ENCODE measurements at regions not wholly inside any gene's neighbourhood (a gene's known extent, or its start where the extent isn't known, plus 50 kb on each side); places are given as distances from the start of the nearest gene placed in this dataset.

DNA sequence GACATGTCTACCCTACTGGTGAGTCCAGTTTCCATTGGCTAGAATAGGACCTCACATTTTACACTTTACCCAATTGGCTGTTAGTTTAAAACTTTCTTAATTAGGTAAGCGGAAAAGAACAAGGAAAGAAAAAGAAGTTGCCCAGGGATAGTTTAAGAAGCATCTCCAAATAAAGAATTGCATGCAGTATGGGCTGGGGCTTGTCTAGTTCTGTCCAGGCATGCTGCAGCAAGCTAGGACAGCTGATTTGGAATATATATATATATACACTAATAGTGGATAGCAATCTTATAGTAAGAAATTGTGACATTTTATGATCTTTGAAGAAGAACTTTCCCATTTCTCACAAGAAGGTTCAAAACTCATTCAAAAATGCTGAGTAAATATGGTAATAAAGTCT lies 90.0 kb upstream of the ERBB4 start:
- TF ChIP-seq POLR2A (IDR thresholded peaks at IDR 0.05; ENCODE audit: low read depth) (no peak), POLR2AphosphoS5 (IDR thresholded peaks at IDR 0.05) (no peak)
- TF ChIP-seq, protein P1, sequence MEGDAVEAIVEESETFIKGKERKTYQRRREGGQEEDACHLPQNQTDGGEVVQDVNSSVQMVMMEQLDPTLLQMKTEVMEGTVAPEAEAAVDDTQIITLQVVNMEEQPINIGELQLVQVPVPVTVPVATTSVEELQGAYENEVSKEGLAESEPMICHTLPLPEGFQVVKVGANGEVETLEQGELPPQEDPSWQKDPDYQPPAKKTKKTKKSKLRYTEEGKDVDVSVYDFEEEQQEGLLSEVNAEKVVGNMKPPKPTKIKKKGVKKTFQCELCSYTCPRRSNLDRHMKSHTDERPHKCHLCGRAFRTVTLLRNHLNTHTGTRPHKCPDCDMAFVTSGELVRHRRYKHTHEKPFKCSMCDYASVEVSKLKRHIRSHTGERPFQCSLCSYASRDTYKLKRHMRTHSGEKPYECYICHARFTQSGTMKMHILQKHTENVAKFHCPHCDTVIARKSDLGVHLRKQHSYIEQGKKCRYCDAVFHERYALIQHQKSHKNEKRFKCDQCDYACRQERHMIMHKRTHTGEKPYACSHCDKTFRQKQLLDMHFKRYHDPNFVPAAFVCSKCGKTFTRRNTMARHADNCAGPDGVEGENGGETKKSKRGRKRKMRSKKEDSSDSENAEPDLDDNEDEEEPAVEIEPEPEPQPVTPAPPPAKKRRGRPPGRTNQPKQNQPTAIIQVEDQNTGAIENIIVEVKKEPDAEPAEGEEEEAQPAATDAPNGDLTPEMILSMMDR (IDR thresholded peaks at IDR 0.05) = no peak
